Mesothelial cell of epicardium (in vitro differentiated cells): ENCODE measurements at regions not wholly inside any gene's neighbourhood (a gene's known extent, or its start where the extent isn't known, plus 50 kb on each side); places are given as distances from the start of the nearest gene placed in this dataset.
A peak's percentile ranks its signal among the peaks of the same experiment; 100 is the strongest.

Experiments
- DNase-seq, 2 experiments: peaks; one replicate each; pipeline ENCODE4 v3.0.0; 2021; ENCODE audit warnings: low spot score in 2 of 2; ENCODE audit not compliant: unreplicated experiment in 2 of 2
- H3K27ac Mint-ChIP-seq: 2 replicates; pipeline ENCODE4 v1.8.0; 2021; ENCODE audit warnings: mixed read lengths
- H3K27me3 Mint-ChIP-seq: 2 replicates; pipeline ENCODE4 v1.8.0; 2021; ENCODE audit warnings: low read depth, mixed read lengths
- H3K36me3 Mint-ChIP-seq: 2 replicates; pipeline ENCODE4 v1.8.0; 2021; ENCODE audit warnings: mixed read lengths
- H3K4me1 Mint-ChIP-seq: 2 replicates; pipeline ENCODE4 v1.8.0; 2021; ENCODE audit warnings: mixed read lengths
- H3K4me3 Mint-ChIP-seq: 2 replicates; pipeline ENCODE4 v1.8.0; 2021; ENCODE audit warnings: mild to moderate bottlenecking, moderate library complexity, mixed read lengths
- H3K9me3 Mint-ChIP-seq: 2 replicates; pipeline ENCODE4 v1.8.0; 2021; ENCODE audit warnings: mixed read lengths
- TF ChIP-seq, protein P1 (sequence below): fragments of 200-600 bp; sonication (generic); IDR thresholded peaks from one replicate; pipeline ENCODE4 v1.5.0; 2021; ENCODE audit warnings: antibody characterized with exemption; ENCODE audit not compliant: unreplicated experiment

DNA sequence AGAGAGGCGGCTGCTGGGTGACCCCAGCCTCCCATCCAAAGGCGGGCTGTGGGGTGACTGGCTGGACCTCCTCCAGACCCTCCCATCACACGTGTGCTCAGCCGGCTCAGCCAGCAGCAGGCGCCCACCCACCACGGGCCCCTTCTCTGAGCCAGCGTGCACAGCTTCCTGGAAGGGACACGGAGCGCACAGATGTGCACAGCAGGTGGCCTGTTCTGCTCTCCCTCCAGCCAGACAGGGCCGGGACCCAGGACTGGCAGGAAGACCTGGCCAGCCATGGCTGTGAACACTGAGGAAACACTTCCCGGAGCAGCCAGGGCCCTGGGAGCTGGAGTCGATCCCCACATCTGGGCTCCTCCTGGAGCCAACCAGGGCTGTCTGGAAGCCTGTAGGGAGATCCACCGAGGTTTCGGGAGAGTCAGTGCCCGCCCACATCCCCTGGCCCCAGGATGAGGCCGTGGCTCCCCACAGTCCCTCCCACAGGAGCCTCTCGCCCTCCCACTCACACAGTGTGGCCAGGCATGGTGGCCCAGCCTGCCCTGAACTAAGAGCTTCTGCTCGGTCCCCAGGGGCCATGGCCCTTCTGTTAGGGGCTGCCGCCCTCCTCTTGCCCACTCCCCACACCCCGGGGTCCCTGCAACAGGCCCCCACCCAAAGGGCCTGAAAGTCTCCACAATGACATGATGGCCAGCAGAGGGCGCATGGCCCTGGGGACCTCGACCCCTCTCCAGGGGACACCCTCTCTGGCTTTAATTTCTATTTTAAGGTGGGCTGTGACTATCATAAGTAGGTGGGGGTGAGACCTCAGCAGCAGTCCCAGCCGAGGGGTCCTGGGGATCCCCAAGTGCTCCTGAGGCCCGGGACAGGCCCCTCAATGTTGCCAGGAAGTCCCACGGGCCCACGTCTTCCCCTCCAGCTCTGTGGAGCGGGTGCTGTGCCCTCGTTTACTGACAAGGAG, 90.6 kb upstream of the FGF3 start:
- Mint-ChIP-seq H3K4me3 (no peak overlapping the region), H3K9me3 (no peaks in the 10 kb centered on the region), H3K27ac (no peak overlapping the region), H3K4me1 (peaks cover 3% of the 10 kb centered on the region), H3K36me3 (no peaks in the 10 kb centered on the region), H3K27me3 (peaks cover 4% of the 10 kb centered on the region)
- no peak for DNase-seq
- TF ChIP-seq, protein P1, sequence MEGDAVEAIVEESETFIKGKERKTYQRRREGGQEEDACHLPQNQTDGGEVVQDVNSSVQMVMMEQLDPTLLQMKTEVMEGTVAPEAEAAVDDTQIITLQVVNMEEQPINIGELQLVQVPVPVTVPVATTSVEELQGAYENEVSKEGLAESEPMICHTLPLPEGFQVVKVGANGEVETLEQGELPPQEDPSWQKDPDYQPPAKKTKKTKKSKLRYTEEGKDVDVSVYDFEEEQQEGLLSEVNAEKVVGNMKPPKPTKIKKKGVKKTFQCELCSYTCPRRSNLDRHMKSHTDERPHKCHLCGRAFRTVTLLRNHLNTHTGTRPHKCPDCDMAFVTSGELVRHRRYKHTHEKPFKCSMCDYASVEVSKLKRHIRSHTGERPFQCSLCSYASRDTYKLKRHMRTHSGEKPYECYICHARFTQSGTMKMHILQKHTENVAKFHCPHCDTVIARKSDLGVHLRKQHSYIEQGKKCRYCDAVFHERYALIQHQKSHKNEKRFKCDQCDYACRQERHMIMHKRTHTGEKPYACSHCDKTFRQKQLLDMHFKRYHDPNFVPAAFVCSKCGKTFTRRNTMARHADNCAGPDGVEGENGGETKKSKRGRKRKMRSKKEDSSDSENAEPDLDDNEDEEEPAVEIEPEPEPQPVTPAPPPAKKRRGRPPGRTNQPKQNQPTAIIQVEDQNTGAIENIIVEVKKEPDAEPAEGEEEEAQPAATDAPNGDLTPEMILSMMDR: peak; percentile 72

DNA sequence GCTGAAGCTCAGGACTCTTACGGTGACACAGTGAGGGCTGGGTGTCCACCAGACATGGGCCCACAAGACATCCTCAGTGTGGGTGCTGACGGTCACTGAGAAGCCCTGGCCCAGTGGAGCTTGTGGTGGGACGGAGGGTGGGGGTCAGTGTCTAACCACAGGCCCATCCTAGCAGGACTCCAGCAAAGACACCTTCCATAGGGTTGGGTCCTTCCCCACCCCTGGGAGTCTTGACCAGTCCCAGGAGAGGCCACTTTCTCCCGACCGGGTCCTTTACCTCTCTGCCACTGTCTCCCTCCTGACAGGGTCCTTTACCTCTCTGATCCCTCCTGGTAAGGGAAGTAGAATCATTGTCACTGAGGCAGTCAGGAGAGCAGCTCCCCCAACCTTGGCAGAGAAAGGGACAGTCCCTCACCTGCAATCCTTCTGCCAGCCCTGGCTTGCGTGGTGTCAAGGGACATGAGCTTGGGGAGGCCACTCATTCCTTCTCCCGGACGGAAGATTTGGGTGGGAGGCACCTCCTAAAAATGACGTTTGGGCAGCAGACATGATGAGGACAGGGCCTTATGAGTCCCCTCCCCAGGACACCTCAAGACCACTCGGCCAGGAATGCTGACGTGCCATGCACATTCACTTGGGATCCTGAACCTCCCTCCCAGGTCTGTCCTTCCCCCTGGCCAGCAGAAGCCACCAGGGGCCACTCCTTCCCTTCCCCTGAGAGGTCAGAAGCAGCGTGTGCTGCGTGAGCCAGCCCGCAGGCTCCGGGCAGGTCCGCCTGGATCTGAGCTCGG, 91.5 kb upstream of the FGF3 start:
- H3K27ac Mint-ChIP-seq: no peak overlapping the region

DNA sequence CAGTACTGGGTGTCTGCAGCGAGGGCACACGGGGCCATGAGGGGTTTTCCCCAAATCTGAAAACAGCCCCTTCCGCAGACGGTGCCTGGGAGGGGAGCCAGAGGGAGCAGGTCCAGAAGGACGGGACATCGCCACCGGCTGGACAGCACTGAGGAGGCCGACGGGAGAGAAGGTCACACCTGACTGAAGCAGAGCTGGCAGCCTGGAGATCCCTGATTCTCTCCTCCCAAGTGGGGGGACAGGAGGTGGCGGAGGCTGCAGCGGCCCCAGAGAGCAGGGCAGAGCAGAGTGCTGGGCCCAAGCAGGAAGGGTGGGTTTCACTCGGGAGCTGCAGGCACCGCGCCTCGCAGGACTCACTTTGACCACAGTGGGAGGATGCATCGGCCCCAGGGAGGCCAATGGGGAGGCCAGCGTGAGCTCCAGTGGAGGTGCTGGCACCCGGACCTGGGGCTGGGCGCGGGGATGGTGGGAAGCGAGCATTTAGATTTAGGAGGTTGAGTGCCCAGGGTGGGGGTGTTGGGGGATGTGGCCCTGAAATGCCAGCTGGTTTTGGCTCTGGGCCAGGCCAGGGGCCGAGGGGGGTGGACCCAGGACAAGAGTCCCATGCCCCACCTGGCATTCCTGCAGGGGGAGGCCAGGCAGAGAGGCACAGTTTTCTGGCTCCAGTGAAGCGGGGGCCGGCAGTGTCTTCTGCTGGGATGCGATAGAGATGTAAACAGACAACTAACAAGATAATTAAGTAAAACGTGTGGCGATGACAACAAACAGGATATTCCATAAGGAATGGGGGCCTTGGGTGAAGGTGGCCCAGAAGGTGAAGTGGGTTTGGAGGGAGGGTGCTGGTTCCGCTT, 92.3 kb upstream of the FGF3 start:
- no peaks in the 10 kb centered on the region for H3K9me3 Mint-ChIP-seq
- peaks cover 6% of the 10 kb centered on the region for H3K4me1 Mint-ChIP-seq
- H3K4me3 Mint-ChIP-seq: no peak overlapping the region
- peak in 1 of 2 experiments; percentile 14 for DNase-seq
- H3K36me3 Mint-ChIP-seq: no peaks in the 10 kb centered on the region
- no peak overlapping the region for H3K27ac Mint-ChIP-seq
- peaks cover 9% of the 10 kb centered on the region for H3K27me3 Mint-ChIP-seq
- TF ChIP-seq, protein P1: no peak

More for the DNA sequence above, 91.5 kb upstream of the FGF3 start:
- TF ChIP-seq, protein P1: no peak
- no peaks in the 10 kb centered on the region for H3K9me3 Mint-ChIP-seq
- H3K4me3 Mint-ChIP-seq: no peak overlapping the region
- no peaks in the 10 kb centered on the region for H3K36me3 Mint-ChIP-seq
- H3K27me3 Mint-ChIP-seq: peaks cover 9% of the 10 kb centered on the region
- H3K4me1 Mint-ChIP-seq: peaks cover 5% of the 10 kb centered on the region
- DNase-seq: peak in 1 of 2 experiments; percentile 7

DNA sequence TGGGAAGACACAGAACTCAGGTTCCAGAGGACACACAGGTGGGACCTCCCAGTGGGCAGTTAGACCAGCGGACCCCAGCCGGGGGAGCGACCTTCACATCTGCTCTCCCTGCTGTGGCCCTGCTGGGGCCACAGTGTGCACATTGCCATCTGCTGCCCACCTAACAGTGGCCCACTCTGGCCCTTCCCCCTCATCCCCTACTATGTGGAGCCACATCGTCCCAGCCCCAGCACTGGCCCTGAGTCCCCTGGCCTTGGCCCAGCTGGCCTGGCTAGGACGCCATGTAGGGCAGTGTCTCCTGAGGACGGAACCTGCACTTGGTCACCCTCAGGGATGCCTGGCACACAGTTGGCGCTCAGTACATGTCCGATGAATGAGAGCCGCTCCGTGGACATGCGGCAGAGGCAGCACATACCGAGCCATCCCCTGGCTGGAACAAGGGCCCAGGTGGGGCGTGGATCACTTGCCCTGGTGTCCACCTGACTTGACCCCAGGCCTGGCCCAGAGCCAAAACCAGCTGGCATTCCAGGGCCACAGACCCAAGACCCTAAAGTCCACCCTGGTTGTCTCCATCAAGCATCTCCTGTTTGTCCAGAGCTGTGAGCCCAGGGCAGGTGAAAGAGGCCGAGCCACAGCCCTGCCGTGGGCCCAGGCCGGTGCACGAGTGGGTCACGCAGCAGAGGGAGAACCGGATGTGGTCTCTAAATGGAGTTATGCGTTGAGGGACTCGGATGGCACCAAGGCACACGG, 93.1 kb upstream of the FGF3 start:
- H3K27ac Mint-ChIP-seq: no peak overlapping the region
- H3K4me1 Mint-ChIP-seq: peaks cover 6% of the 10 kb centered on the region
- H3K36me3 Mint-ChIP-seq: no peaks in the 10 kb centered on the region
- no peak overlapping the region for H3K4me3 Mint-ChIP-seq
- H3K27me3 Mint-ChIP-seq: peaks cover 15% of the 10 kb centered on the region
- no peaks in the 10 kb centered on the region for H3K9me3 Mint-ChIP-seq
- peak in 1 of 2 experiments; percentile 14 for DNase-seq
- TF ChIP-seq, protein P1: no peak
